GM12878 (cell line): ENCODE measurements at regions not wholly inside any gene's neighbourhood (a gene's known extent, or its start where the extent isn't known, plus 50 kb on each side); places are given as distances from the start of the nearest gene placed in this dataset.

Experiments used
- ATAC-seq: fragments of 200-7000 bp; cut with Tn5 transposase; 3 replicates; pipeline ENCODE4 v1.9.1; 2020; ENCODE audit warnings: mild to moderate bottlenecking, moderate library complexity
- BruUV-seq: library from RNA; stranded (reverse); fragments of 400-500 nt; replicated peaks from 2 replicates; lab custom pipeline; 2021; lab: Mats Ljungman, UMichigan
- CTCF ChIA-PET: fragments of 300-600 bp; sonication (Branson Sonifier 250); formaldehyde crosslinking; extraction: SDS; loops from one replicate; lab custom pipeline; 2021; ENCODE audit warnings: inconsistent platforms; lab: Yijun Ruan, JAX
- POLR2A ChIA-PET: fragments of 350-600 bp; formaldehyde crosslinking; extraction: SDS; loops from one replicate; lab custom pipeline; 2021; ENCODE audit warnings: inconsistent platforms; lab: Charles Lee
- RAD21 ChIA-PET: fragments of 300-600 bp; sonication (Branson Sonifier 250); formaldehyde crosslinking; loops from one replicate; lab custom pipeline; 2023; ENCODE audit warnings: antibody characterized with exemption; ENCODE audit not compliant: unreplicated experiment; lab: Charles Lee
- SMC1A ChIA-PET: fragments of 300-600 bp; sonication (Branson Sonifier 250); formaldehyde crosslinking; loops from one replicate; lab custom pipeline; 2023; ENCODE audit not compliant: unreplicated experiment, uncharacterized antibody; lab: Charles Lee
- DNase-seq: peaks from one replicate; pipeline ENCODE4 v3.0.0-alpha.2; 2011; ENCODE audit warnings: low read depth, low spot score
- FAIRE-seq: peaks from 3 replicates; lab custom pipeline; 2011; peaks lifted over from hg19 to GRCh38; lab: Jason Lieb, UNC
- H2AFZ ChIP-seq: 2 replicates; pipeline ENCODE4 v1.6.0; 2011; ENCODE audit warnings: low read depth, low read length, control low read depth; ENCODE audit not compliant: control insufficient read depth
- H3K27ac ChIP-seq: 2 replicates; pipeline ENCODE4 v1.5.1; 2011; ENCODE audit warnings: control low read depth; ENCODE audit not compliant: control insufficient read depth, insufficient read depth
- H3K27me3 ChIP-seq, 2 experiments: replicated peaks in 1 of 2; 2 replicates each; pipeline versions ENCODE4 v1.6.0 to v1.6.1; 2011; ENCODE audit warnings: low read length in 1 of 2; ENCODE audit not compliant: control insufficient read depth in 2 of 2, insufficient read depth in 2 of 2
- H3K36me3 ChIP-seq, 2 experiments: 2 replicates each; pipeline ENCODE4 v1.5.1; 2011; ENCODE audit warnings: low read length in 1 of 2; ENCODE audit not compliant: control insufficient read depth in 2 of 2, insufficient read depth in 2 of 2
- H3K4me1 ChIP-seq: 2 replicates; pipeline ENCODE4 v1.6.1; 2011; ENCODE audit warnings: mild to moderate bottlenecking, low read length, moderate library complexity, mixed read lengths; ENCODE audit not compliant: control insufficient read depth, insufficient read depth
- H3K4me2 ChIP-seq: 2 replicates; pipeline ENCODE4 v1.6.0; 2011; ENCODE audit warnings: control low read depth; ENCODE audit not compliant: control insufficient read depth, insufficient read depth
- H3K4me3 ChIP-seq: fragments of 200-600 bp; sonication (generic); 2 replicates; pipeline ENCODE4 v1.5.1; 2016
- H3K79me2 ChIP-seq: 2 replicates; pipeline ENCODE4 v1.6.0; 2011; ENCODE audit warnings: low read length; ENCODE audit not compliant: control insufficient read depth, insufficient read depth
- H3K9ac ChIP-seq: 2 replicates; pipeline ENCODE4 v1.8.0; 2011; ENCODE audit warnings: low read length, control low read depth, mixed read lengths; ENCODE audit not compliant: control insufficient read depth, insufficient read depth
- H3K9me3 ChIP-seq: replicated peaks from 3 replicates; pipeline ENCODE4 v1.5.1; 2011; ENCODE audit warnings: mild to moderate bottlenecking, low read length; ENCODE audit not compliant: control insufficient read depth, insufficient read depth
- H4K20me1 ChIP-seq: 2 replicates; pipeline ENCODE4 v1.6.0; 2011; ENCODE audit not compliant: control insufficient read depth, insufficient read depth
- CTCF ChIP-seq, 3 experiments: IDR thresholded peaks in 2 of 3; conservative IDR thresholded peaks in 1 of 3; 2 replicates each; pipeline ENCODE4 v1.5.1; 2011; ENCODE audit warnings: low read depth in 3 of 3, low read length in 3 of 3, mild to moderate bottlenecking in 3 of 3, control low read depth in 2 of 3, moderate library complexity in 2 of 3, inconsistent platforms in 1 of 3, mixed read lengths in 1 of 3; ENCODE audit not compliant: control insufficient read depth in 2 of 3, insufficient read depth in 1 of 3; ENCODE audit errors: extremely low read depth in 1 of 3
- ETV6 ChIP-seq, 2 experiments: fragments of 450-650 bp in 1 of 2; IDR thresholded peaks in 1 of 2; conservative IDR thresholded peaks in 1 of 2; 2 replicates each; pipeline ENCODE4 v1.6.1; 2014; ENCODE audit warnings: antibody characterized with exemption in 1 of 2, borderline replicate concordance in 1 of 2, low read depth in 1 of 2, mild to moderate bottlenecking in 1 of 2, moderate library complexity in 1 of 2
- HDAC6 ChIP-seq: fragments of 200-600 bp; sonication (generic); IDR thresholded peaks from one replicate; pipeline ENCODE4 v1.8.0; 2017; ENCODE audit warnings: antibody characterized with exemption; ENCODE audit not compliant: unreplicated experiment
- IRF4 ChIP-seq: IDR thresholded peaks from 2 replicates; pipeline ENCODE4 v1.6.1; 2011; ENCODE audit warnings: low read depth, low read length
- JUND ChIP-seq: IDR thresholded peaks from 2 replicates; pipeline ENCODE4 v1.6.1; 2012; ENCODE audit warnings: low read depth, mild to moderate bottlenecking, low read length, improper control_type of control experiment, moderate library complexity
- MEF2A ChIP-seq: IDR thresholded peaks from 2 replicates; pipeline ENCODE4 v1.6.1; 2011; ENCODE audit warnings: low read depth, mild to moderate bottlenecking, low read length, moderate library complexity; ENCODE audit not compliant: insufficient read depth
- MXI1 ChIP-seq: fragments of 150-350 bp; IDR thresholded peaks from 2 replicates; pipeline ENCODE4 v1.6.1; 2011; ENCODE audit warnings: low read depth, mild to moderate bottlenecking, inconsistent platforms, low read length, improper control_type of control experiment
- POLR2AphosphoS2 ChIP-seq: IDR thresholded peaks from 2 replicates; pipeline ENCODE4 v1.6.1; 2011; ENCODE audit warnings: low read depth, mild to moderate bottlenecking, low read length, improper control_type of control experiment, moderate library complexity
- PRDM15 ChIP-seq: fragments of 450-650 bp; formaldehyde crosslinking; IDR thresholded peaks from 2 replicates; pipeline ENCODE4 v1.4.0; 2020; ENCODE audit warnings: mild to moderate bottlenecking, moderate library complexity
- SIN3A ChIP-seq: IDR thresholded peaks from 2 replicates; pipeline ENCODE4 v1.6.1; 2012; ENCODE audit warnings: low read depth, low read length, improper control_type of control experiment
- SMAD5 ChIP-seq: IDR thresholded peaks from 2 replicates; pipeline ENCODE4 v1.6.1; 2016; ENCODE audit warnings: antibody characterized with exemption, low read depth
- TAF1 ChIP-seq: IDR thresholded peaks from 2 replicates; pipeline ENCODE4 v1.6.1; 2011; ENCODE audit warnings: mild to moderate bottlenecking, low read depth, low read length, borderline replicate concordance
- ZBED1 ChIP-seq: IDR thresholded peaks from 2 replicates; pipeline ENCODE4 v1.6.1; 2016; ENCODE audit warnings: borderline replicate concordance
- ZNF24 ChIP-seq: fragments of 450-650 bp; IDR thresholded peaks from 2 replicates; pipeline ENCODE4 v1.6.1; 2017; ENCODE audit warnings: antibody characterized with exemption, mild to moderate bottlenecking
- ZSCAN29 ChIP-seq: fragments of 450-650 bp; IDR thresholded peaks from 2 replicates; pipeline ENCODE4 v1.6.1; 2017; ENCODE audit warnings: mild to moderate bottlenecking, moderate library complexity
- WGBS: methylation state at CpG from one replicate; pipeline ENCODE4 v1.1.6; 2016; ENCODE audit warnings: low lambda C conversion rate; ENCODE audit not compliant: insufficient replicate concordance, insufficient coverage; ENCODE audit errors: missing lambda C conversion rate; 5-methylcytosine and 5-hydroxymethylcytosine counted together
- in situ Hi-C: fragments of 300-500 bp; cut with MboI; formaldehyde crosslinking; loops from 9 replicates; pipeline ENCODE4 v1.14.3; 2018; ENCODE audit warnings: mixed read lengths
- intact Hi-C: fragments of 100-400 bp; cut with micrococcal nuclease; formaldehyde crosslinking; loops from one replicate; pipeline ENCODE4 v1.14.2; 2022; ENCODE audit not compliant: unreplicated experiment

GRCh38 chr2:163419000-163419830, 316.6 kb downstream of the FIGN start:
- no peaks in the 10 kb centered on the region for H4K20me1 ChIP-seq
- DNase-seq: no peak
- H3K27me3 ChIP-seq: no peaks in the 10 kb centered on the region
- H3K27ac ChIP-seq: no peak overlapping the region
- intact Hi-C loops (no loop called here), in situ Hi-C loops (no loop called here)
- H3K36me3 ChIP-seq: no peaks in the 10 kb centered on the region
- ChIA-PET SMC1A (no interaction called here), POLR2A (no interaction called here), RAD21 (no interaction called here), CTCF (no interaction called here)
- TF ChIP-seq MEF2A (no peak), MXI1 (no peak), IRF4 (no peak), POLR2AphosphoS2 (no peak), TAF1 (no peak), PRDM15 (no peak), JUND (no peak), ZBED1 (no peak), ZNF24 (no peak), SMAD5 (no peak), SIN3A (no peak), CTCF (IDR thresholded peaks at IDR 0.05 in 2 of 3, conservative IDR thresholded peaks at IDR 0.05 in 1 of 3; ENCODE audit: control insufficient read depth in 2 of 3, extremely low read depth in 1 of 3, insufficient read depth in 1 of 3, low read depth in 3 of 3, low read length in 3 of 3) (no peak), ETV6 (conservative IDR thresholded peaks at IDR 0.05 in 1 of 2, IDR thresholded peaks at IDR 0.05 in 1 of 2; ENCODE audit: borderline replicate concordance in 1 of 2, low read depth in 1 of 2) (no peak), ZSCAN29 (no peak), HDAC6 (no peak)
- no peak overlapping the region for H3K9ac ChIP-seq
- 3% methylated on average over 4 of the region's 4 CpGs for WGBS
- no peak overlapping the region for H3K4me2 ChIP-seq
- no peak for ATAC-seq
- H3K4me3 ChIP-seq: no peak overlapping the region
- H2AFZ ChIP-seq: no peak overlapping the region
- FAIRE-seq: no peak
- no peaks in the 10 kb centered on the region for H3K4me1 ChIP-seq
- no peaks in the 10 kb centered on the region for H3K79me2 ChIP-seq
- BruUV-seq: no TSS peak
- H3K9me3 ChIP-seq: no peaks in the 10 kb centered on the region
